ENCODE measurements at regions not wholly inside any gene's neighbourhood (a gene's known extent, or its start where the extent isn't known, plus 50 kb on each side); places are given as distances from the start of the nearest gene placed in this dataset.

DNA sequence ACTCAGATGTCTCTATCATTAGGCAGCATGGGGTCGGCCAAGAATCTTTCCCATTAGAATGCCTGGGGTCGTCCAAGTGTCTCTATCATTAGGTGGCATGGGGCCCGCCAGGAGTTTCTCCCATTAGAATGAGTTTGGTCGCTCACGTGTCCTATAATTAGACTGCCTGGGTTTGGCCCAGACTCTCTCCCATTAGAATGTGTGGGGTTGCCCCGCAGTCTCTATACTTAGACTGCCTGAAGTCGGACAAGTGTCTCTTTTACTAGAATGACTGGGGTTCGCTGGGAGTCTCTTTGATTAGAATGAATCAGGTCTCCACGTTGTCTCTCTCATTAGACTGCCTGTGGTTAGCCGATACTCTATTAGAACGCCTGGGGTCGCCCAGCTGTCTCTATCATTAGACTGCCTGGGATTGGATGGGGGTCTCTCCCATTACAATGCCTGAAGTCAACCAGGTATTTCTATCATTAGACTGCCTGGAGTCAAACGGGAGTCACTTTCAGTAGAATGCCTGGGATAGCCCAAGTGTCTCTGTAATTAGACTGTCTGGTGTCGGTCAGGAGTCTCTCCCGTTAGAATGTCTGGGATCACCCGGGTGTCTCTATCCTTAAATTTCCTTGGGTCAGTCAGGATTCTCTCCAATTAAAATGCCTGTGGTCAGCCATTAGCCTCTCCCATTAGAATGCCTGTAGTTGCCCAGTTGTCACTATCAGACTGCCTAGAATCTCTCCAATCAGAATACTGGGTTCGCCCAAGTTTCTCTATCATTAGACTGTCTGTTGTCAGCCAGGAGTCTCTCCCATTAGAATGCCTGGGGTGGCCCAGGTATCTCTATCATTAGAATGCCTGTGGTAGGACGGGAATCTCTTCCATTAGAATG, 1454.1 kb downstream of the UQCRFS1 start:
- no peak for TF ChIP-seq CTCF (IDR thresholded peaks at IDR 0.05)
- no peak for TF ChIP-seq POLR2A (IDR thresholded peaks at IDR 0.05)
